WTC11 (cell line): ENCODE measurements at regions not wholly inside any gene's neighbourhood (a gene's known extent, or its start where the extent isn't known, plus 50 kb on each side); places are given as distances from the start of the nearest gene placed in this dataset.

Experiments used
- ATAC-seq: fragments of 200-7000 bp; cut with Tn5 transposase; 2 replicates; pipeline ENCODE4 v1.10.0; 2021; ENCODE audit warnings: mild to moderate bottlenecking, moderate library complexity
- CTCF ChIA-PET: fragments of 300-600 bp; sonication (Branson Sonifier 250); formaldehyde crosslinking; loops from one replicate; lab custom pipeline; 2021; ENCODE audit warnings: antibody characterized with exemption; lab: Charles Lee
- POLR2A ChIA-PET: fragments of 350-600 bp; sonication (Branson Sonifier 250); formaldehyde crosslinking; loops from one replicate; lab custom pipeline; 2021; ENCODE audit warnings: antibody characterized with exemption; lab: Charles Lee
- DNase-seq: peaks from one replicate; pipeline ENCODE4 v3.0.0; 2021; ENCODE audit warnings: low spot score
- H3K27ac Mint-ChIP-seq: 2 replicates; pipeline ENCODE4 v1.8.0; 2021; ENCODE audit warnings: mixed read lengths
- H3K27me3 Mint-ChIP-seq: 2 replicates; pipeline ENCODE4 v1.8.0; 2021; ENCODE audit warnings: low read depth, mild to moderate bottlenecking, moderate library complexity, mixed read lengths
- H3K36me3 Mint-ChIP-seq: 2 replicates; pipeline ENCODE4 v1.8.0; 2021; ENCODE audit warnings: mixed read lengths
- H3K4me1 Mint-ChIP-seq: 2 replicates; pipeline ENCODE4 v1.8.0; 2022; ENCODE audit warnings: mixed read lengths
- H3K4me3 Mint-ChIP-seq: 2 replicates; pipeline ENCODE4 v1.8.0; 2021; ENCODE audit warnings: mild to moderate bottlenecking, moderate library complexity, mixed read lengths
- H3K9me3 Mint-ChIP-seq: 2 replicates; pipeline ENCODE4 v1.8.0; 2021; ENCODE audit warnings: mixed read lengths
- AR ChIP-seq: fragments of 250-450 bp; sonication (Bioruptor Pico); IDR thresholded peaks from 2 replicates; pipeline ENCODE4 v1.9.0; 2021; ENCODE audit warnings: mild to moderate bottlenecking
- ELF4 ChIP-seq: sonication (generic); formaldehyde crosslinking; IDR thresholded peaks from 2 replicates; pipeline ENCODE4 v1.8.1; 2022; ENCODE audit warnings: low read depth, mild to moderate bottlenecking, moderate library complexity, missing genetic modification reagents
- ESRRA ChIP-seq: sonication (generic); formaldehyde crosslinking; IDR thresholded peaks from 2 replicates; pipeline ENCODE4 v1.8.1; 2022; ENCODE audit warnings: mild to moderate bottlenecking, missing genetic modification reagents, borderline replicate concordance
- FOXP4 ChIP-seq: sonication (generic); formaldehyde crosslinking; IDR thresholded peaks from 2 replicates; pipeline ENCODE4 v1.8.0; 2022; ENCODE audit warnings: mild to moderate bottlenecking, missing genetic modification reagents
- JAZF1 ChIP-seq: fragments of 250-450 bp; sonication (Bioruptor Pico); IDR thresholded peaks from 2 replicates; pipeline ENCODE4 v1.9.0; 2021; ENCODE audit warnings: moderate library complexity, mild to moderate bottlenecking, inconsistent platforms
- MXD4 ChIP-seq: fragments of 250-450 bp; sonication (Bioruptor Pico); IDR thresholded peaks from 2 replicates; pipeline ENCODE4 v1.8.0; 2021; ENCODE audit warnings: mild to moderate bottlenecking, moderate library complexity, borderline replicate concordance
- MYBL2 ChIP-seq: sonication (generic); formaldehyde crosslinking; IDR thresholded peaks from 2 replicates; pipeline ENCODE4 v1.8.1; 2023; ENCODE audit warnings: mild to moderate bottlenecking, moderate library complexity, missing genetic modification reagents
- NFYB ChIP-seq: sonication (generic); formaldehyde crosslinking; conservative IDR thresholded peaks from 2 replicates; pipeline ENCODE4 v1.8.0; 2022; ENCODE audit warnings: low read depth, missing genetic modification reagents
- NR1H2 ChIP-seq: sonication (generic); formaldehyde crosslinking; IDR thresholded peaks from 2 replicates; pipeline ENCODE4 v1.9.0; 2021; ENCODE audit warnings: mild to moderate bottlenecking, moderate library complexity, missing genetic modification reagents
- TEAD4 ChIP-seq: sonication (generic); formaldehyde crosslinking; IDR thresholded peaks from 2 replicates; pipeline ENCODE4 v1.8.0; 2022; ENCODE audit warnings: mild to moderate bottlenecking, missing genetic modification reagents
- TP53 ChIP-seq: sonication (generic); formaldehyde crosslinking; IDR thresholded peaks from 2 replicates; pipeline ENCODE4 v1.8.1; 2023; ENCODE audit warnings: mild to moderate bottlenecking, missing genetic modification reagents
- ZBTB21 ChIP-seq: sonication (generic); formaldehyde crosslinking; IDR thresholded peaks from 2 replicates; pipeline ENCODE4 v1.8.1; 2023; ENCODE audit warnings: mild to moderate bottlenecking, missing genetic modification reagents, borderline replicate concordance
- ZBTB43 ChIP-seq: sonication (generic); formaldehyde crosslinking; IDR thresholded peaks from 2 replicates; pipeline ENCODE4 v1.8.1; 2023; ENCODE audit warnings: mild to moderate bottlenecking, missing genetic modification reagents
- ZNF263 ChIP-seq: sonication (generic); formaldehyde crosslinking; IDR thresholded peaks from 2 replicates; pipeline ENCODE4 v1.8.1; 2022; ENCODE audit warnings: low read depth, mild to moderate bottlenecking, moderate library complexity, missing genetic modification reagents
- ZNF423 ChIP-seq: fragments of 250-450 bp; sonication (Bioruptor Pico); IDR thresholded peaks from 2 replicates; pipeline ENCODE4 v2.1.2; 2022; ENCODE audit warnings: mild to moderate bottlenecking, moderate library complexity
- ZNF671 ChIP-seq: fragments of 250-450 bp; sonication (Bioruptor Pico); IDR thresholded peaks from 2 replicates; pipeline ENCODE4 v1.8.0; 2021; ENCODE audit warnings: mild to moderate bottlenecking
- TF ChIP-seq, protein P1 (sequence below): sonication (generic); formaldehyde crosslinking; IDR thresholded peaks from 2 replicates; pipeline ENCODE4 v1.8.0; 2022; ENCODE audit warnings: missing genetic modification reagents
- TF ChIP-seq, protein P2 (sequence below): sonication (generic); formaldehyde crosslinking; conservative IDR thresholded peaks from 2 replicates; pipeline ENCODE4 v1.8.1; 2023; ENCODE audit warnings: mild to moderate bottlenecking, low read depth, missing genetic modification reagents, moderate library complexity
- TF ChIP-seq, protein P3 (sequence below): sonication (generic); formaldehyde crosslinking; IDR thresholded peaks from 2 replicates; pipeline ENCODE4 v1.8.0; 2023; ENCODE audit warnings: missing genetic modification reagents
- TF ChIP-seq, protein P4 (sequence below): fragments of 200-600 bp; IDR thresholded peaks from 2 replicates; pipeline ENCODE4 v1.8.0; 2022; ENCODE audit warnings: antibody characterized with exemption
- TF ChIP-seq, protein P5 (sequence below): sonication (generic); formaldehyde crosslinking; IDR thresholded peaks from 2 replicates; pipeline ENCODE4 v1.8.1; 2023; ENCODE audit warnings: mild to moderate bottlenecking, missing genetic modification reagents, moderate library complexity

- TF ChIP-seq, protein P1, sequence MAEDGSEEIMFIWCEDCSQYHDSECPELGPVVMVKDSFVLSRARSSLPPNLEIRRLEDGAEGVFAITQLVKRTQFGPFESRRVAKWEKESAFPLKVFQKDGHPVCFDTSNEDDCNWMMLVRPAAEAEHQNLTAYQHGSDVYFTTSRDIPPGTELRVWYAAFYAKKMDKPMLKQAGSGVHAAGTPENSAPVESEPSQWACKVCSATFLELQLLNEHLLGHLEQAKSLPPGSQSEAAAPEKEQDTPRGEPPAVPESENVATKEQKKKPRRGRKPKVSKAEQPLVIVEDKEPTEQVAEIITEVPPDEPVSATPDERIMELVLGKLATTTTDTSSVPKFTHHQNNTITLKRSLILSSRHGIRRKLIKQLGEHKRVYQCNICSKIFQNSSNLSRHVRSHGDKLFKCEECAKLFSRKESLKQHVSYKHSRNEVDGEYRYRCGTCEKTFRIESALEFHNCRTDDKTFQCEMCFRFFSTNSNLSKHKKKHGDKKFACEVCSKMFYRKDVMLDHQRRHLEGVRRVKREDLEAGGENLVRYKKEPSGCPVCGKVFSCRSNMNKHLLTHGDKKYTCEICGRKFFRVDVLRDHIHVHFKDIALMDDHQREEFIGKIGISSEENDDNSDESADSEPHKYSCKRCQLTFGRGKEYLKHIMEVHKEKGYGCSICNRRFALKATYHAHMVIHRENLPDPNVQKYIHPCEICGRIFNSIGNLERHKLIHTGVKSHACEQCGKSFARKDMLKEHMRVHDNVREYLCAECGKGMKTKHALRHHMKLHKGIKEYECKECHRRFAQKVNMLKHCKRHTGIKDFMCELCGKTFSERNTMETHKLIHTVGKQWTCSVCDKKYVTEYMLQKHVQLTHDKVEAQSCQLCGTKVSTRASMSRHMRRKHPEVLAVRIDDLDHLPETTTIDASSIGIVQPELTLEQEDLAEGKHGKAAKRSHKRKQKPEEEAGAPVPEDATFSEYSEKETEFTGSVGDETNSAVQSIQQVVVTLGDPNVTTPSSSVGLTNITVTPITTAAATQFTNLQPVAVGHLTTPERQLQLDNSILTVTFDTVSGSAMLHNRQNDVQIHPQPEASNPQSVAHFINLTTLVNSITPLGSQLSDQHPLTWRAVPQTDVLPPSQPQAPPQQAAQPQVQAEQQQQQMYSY = no peak
- TF ChIP-seq TEAD4 (CRISPR knock-in tag) (no peak), NR1H2 (CRISPR knock-in tag) (no peak), MXD4 (no peak), ZBTB43 (CRISPR knock-in tag) (no peak)
Observed at GRCh38 chr6:97989451-97989850, 706.4 kb upstream of the MMS22L start (continued).

DNA sequence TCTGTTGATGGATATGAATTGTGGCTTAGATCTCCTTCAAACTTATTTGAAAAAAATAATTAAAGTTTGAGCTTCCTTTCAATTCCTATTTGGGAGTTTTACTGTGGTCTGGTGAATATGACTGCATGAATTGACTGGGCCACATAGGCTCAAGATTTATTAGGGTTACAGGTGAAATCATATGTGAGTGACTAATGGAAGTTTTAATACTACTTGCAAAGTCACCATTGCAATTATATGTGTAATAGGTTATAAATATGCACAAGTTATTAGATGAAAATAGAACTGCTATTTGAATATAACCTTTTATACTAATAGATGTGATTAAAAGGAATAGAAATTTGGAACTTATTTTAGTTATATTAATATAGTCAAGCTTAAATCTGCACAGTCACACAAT lies 712.1 kb upstream of the MMS22L start:
- DNase-seq = no peak
- CTCF ChIA-PET = no interaction called here

More for the DNA sequence above, 712.1 kb upstream of the MMS22L start:
- no peaks in the 10 kb centered on the region for H3K9me3 Mint-ChIP-seq
- TF ChIP-seq ESRRA (CRISPR knock-in tag) = no peak
- TF ChIP-seq, protein P2, sequence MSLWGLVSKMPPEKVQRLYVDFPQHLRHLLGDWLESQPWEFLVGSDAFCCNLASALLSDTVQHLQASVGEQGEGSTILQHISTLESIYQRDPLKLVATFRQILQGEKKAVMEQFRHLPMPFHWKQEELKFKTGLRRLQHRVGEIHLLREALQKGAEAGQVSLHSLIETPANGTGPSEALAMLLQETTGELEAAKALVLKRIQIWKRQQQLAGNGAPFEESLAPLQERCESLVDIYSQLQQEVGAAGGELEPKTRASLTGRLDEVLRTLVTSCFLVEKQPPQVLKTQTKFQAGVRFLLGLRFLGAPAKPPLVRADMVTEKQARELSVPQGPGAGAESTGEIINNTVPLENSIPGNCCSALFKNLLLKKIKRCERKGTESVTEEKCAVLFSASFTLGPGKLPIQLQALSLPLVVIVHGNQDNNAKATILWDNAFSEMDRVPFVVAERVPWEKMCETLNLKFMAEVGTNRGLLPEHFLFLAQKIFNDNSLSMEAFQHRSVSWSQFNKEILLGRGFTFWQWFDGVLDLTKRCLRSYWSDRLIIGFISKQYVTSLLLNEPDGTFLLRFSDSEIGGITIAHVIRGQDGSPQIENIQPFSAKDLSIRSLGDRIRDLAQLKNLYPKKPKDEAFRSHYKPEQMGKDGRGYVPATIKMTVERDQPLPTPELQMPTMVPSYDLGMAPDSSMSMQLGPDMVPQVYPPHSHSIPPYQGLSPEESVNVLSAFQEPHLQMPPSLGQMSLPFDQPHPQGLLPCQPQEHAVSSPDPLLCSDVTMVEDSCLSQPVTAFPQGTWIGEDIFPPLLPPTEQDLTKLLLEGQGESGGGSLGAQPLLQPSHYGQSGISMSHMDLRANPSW = no peak
- no peak for TF ChIP-seq ZNF671 (CRISPR knock-in tag)
- no peak for TF ChIP-seq ZBTB21 (CRISPR knock-in tag)
- TF ChIP-seq, protein P3, sequence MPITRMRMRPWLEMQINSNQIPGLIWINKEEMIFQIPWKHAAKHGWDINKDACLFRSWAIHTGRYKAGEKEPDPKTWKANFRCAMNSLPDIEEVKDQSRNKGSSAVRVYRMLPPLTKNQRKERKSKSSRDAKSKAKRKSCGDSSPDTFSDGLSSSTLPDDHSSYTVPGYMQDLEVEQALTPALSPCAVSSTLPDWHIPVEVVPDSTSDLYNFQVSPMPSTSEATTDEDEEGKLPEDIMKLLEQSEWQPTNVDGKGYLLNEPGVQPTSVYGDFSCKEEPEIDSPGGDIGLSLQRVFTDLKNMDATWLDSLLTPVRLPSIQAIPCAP (CRISPR knock-in tag) = no peak
- TF ChIP-seq AR (CRISPR knock-in tag) = no peak
- no peak for TF ChIP-seq TP53
- no peak for TF ChIP-seq NR1H2 (CRISPR knock-in tag)
- TF ChIP-seq ZNF263 = no peak
- TF ChIP-seq JAZF1 = no peak
- TF ChIP-seq FOXP4 (CRISPR knock-in tag) = no peak
- TF ChIP-seq NFYB = no peak
- TF ChIP-seq ZNF423 (CRISPR knock-in tag) = no peak
- TF ChIP-seq ELF4 (CRISPR knock-in tag) = no peak
- TF ChIP-seq, protein P4, sequence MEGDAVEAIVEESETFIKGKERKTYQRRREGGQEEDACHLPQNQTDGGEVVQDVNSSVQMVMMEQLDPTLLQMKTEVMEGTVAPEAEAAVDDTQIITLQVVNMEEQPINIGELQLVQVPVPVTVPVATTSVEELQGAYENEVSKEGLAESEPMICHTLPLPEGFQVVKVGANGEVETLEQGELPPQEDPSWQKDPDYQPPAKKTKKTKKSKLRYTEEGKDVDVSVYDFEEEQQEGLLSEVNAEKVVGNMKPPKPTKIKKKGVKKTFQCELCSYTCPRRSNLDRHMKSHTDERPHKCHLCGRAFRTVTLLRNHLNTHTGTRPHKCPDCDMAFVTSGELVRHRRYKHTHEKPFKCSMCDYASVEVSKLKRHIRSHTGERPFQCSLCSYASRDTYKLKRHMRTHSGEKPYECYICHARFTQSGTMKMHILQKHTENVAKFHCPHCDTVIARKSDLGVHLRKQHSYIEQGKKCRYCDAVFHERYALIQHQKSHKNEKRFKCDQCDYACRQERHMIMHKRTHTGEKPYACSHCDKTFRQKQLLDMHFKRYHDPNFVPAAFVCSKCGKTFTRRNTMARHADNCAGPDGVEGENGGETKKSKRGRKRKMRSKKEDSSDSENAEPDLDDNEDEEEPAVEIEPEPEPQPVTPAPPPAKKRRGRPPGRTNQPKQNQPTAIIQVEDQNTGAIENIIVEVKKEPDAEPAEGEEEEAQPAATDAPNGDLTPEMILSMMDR = no peak
- no peak for TF ChIP-seq MYBL2
- TF ChIP-seq, protein P5, sequence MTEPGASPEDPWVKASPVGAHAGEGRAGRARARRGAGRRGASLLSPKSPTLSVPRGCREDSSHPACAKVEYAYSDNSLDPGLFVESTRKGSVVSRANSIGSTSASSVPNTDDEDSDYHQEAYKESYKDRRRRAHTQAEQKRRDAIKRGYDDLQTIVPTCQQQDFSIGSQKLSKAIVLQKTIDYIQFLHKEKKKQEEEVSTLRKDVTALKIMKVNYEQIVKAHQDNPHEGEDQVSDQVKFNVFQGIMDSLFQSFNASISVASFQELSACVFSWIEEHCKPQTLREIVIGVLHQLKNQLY (CRISPR knock-in tag) = no peak
- no peaks in the 10 kb centered on the region for H3K36me3 Mint-ChIP-seq
- H3K4me1 Mint-ChIP-seq = peaks cover 4% of the 10 kb centered on the region; the same call in 1 of the 2 replicates
- POLR2A ChIA-PET = no interaction called here
- H3K27ac Mint-ChIP-seq = no peak overlapping the region
- H3K4me3 Mint-ChIP-seq = no peak overlapping the region
- no peak for ATAC-seq
- H3K27me3 Mint-ChIP-seq = no peaks in the 10 kb centered on the region
